Transverse colon (tissue), 4 donors: ENCODE measurements at regions not wholly inside any gene's neighbourhood (a gene's known extent, or its start where the extent isn't known, plus 50 kb on each side); places are given as distances from the start of the nearest gene placed in this dataset.

Experiments
- EP300 ChIP-seq: sonication (generic); formaldehyde crosslinking; IDR thresholded peaks from one replicate; pipeline ENCODE4 v1.6.1; 2017; ENCODE audit warnings: antibody characterized with exemption, low read depth
- POLR2A ChIP-seq: fragments of 450-650 bp; IDR thresholded peaks from one replicate; pipeline ENCODE4 v1.6.1; 2016; ENCODE audit warnings: antibody characterized with exemption, mild to moderate bottlenecking, moderate library complexity
- POLR2AphosphoS5 ChIP-seq, 3 donors: sonication (generic); formaldehyde crosslinking; IDR thresholded peaks; one replicate each; pipeline ENCODE4 v1.6.1; 2016; ENCODE audit warnings: antibody characterized with exemption in 3 of 3
- TF ChIP-seq, protein P1 (sequence below), 5 experiments: fragments of 200-600 bp in 3 of 5; fragments of 450-650 bp in 2 of 5; sonication (generic) in 3 of 5; IDR thresholded peaks; 1 replicate in 2 of 5; 2 replicates in 3 of 5; pipeline ENCODE4 v1.5.1; 2016 to 2017; ENCODE audit warnings: antibody characterized with exemption in 5 of 5, inconsistent platforms in 3 of 5, mild to moderate bottlenecking in 2 of 5, moderate library complexity in 1 of 5

DNA sequence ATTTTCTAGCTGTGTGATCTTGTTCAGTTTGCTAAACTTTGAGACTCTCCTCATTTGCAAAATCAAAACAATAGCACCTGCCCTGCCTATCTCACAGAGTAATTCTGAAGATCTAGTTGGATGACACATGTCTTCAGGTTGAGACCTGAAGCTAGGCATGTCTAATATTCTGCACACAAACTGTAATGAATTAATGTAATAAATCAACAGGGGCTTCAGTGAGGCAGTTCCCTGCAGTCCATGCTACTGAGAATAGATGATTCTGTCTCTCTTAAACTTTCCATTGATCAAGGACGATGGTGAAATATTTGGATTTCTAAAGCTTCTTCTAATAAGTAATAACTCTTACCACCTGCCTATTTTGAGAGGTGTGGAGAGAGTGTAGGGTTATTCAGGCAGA, 268.1 kb upstream of the TMTC4 start:
- TF ChIP-seq, protein P1, sequence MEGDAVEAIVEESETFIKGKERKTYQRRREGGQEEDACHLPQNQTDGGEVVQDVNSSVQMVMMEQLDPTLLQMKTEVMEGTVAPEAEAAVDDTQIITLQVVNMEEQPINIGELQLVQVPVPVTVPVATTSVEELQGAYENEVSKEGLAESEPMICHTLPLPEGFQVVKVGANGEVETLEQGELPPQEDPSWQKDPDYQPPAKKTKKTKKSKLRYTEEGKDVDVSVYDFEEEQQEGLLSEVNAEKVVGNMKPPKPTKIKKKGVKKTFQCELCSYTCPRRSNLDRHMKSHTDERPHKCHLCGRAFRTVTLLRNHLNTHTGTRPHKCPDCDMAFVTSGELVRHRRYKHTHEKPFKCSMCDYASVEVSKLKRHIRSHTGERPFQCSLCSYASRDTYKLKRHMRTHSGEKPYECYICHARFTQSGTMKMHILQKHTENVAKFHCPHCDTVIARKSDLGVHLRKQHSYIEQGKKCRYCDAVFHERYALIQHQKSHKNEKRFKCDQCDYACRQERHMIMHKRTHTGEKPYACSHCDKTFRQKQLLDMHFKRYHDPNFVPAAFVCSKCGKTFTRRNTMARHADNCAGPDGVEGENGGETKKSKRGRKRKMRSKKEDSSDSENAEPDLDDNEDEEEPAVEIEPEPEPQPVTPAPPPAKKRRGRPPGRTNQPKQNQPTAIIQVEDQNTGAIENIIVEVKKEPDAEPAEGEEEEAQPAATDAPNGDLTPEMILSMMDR (IDR thresholded peaks at IDR 0.05): no peak
- TF ChIP-seq POLR2AphosphoS5 (IDR thresholded peaks at IDR 0.05): no peak
- TF ChIP-seq EP300: no peak
- TF ChIP-seq POLR2A: no peak
